Hepatocyte (in vitro differentiated cells): ENCODE measurements at regions not wholly inside any gene's neighbourhood (a gene's known extent, or its start where the extent isn't known, plus 50 kb on each side); places are given as distances from the start of the nearest gene placed in this dataset.

ENCODE experiments used
- CTCF ChIP-seq: fragments of 200-600 bp; sonication (generic); IDR thresholded peaks from 2 replicates; pipeline ENCODE4 v1.5.1; 2016; ENCODE audit warnings: antibody characterized with exemption, mild to moderate bottlenecking; ENCODE audit not compliant: poor library complexity
- EZH2 ChIP-seq: fragments of 200-600 bp; sonication (generic); IDR thresholded peaks from 2 replicates; pipeline ENCODE4 v1.6.1; 2016; ENCODE audit warnings: antibody characterized with exemption, mild to moderate bottlenecking, borderline replicate concordance

- TF ChIP-seq CTCF (no peak), EZH2 (no peak)
Measured at GRCh38 chr15:87707071-87707470, 549.5 kb downstream of the NTRK3 start.
